ENCODE measurements at regions not wholly inside any gene's neighbourhood (a gene's known extent, or its start where the extent isn't known, plus 50 kb on each side); places are given as distances from the start of the nearest gene placed in this dataset.

- DNase-seq (ENCODE audit: low read depth, low spot score): no peak
Measured at GRCh38 chr16:27717726-27718125, 167.8 kb downstream of the KATNIP start.

GRCh38 chr16:27718201-27719105 lies 168.5 kb downstream of the KATNIP start:
- no peak for DNase-seq (ENCODE audit: low read depth, low spot score)

- DNase-seq (ENCODE audit: low read depth, low spot score): no peak
Measured at GRCh38 chr16:27719106-27719445, 169.1 kb downstream of the KATNIP start.

- no peak for DNase-seq (ENCODE audit: low read depth, low spot score)
Measured at GRCh38 chr16:27720731-27721530, 171.0 kb downstream of the KATNIP start.

GRCh38 chr16:27721531-27722181 lies 171.7 kb downstream of the KATNIP start:
- DNase-seq (ENCODE audit: low read depth, low spot score): no peak

- no peak for DNase-seq (ENCODE audit: low read depth, low spot score)
Measured at GRCh38 chr16:27722207-27722606, 172.3 kb downstream of the KATNIP start.

- no peak for DNase-seq (ENCODE audit: low read depth, low spot score)
Measured at GRCh38 chr16:27722892-27723450, 173.0 kb downstream of the KATNIP start.

GRCh38 chr16:27723711-27724481 lies 174.0 kb downstream of the KATNIP start:
- no peak for DNase-seq (ENCODE audit: low read depth, low spot score)

- DNase-seq (ENCODE audit: low read depth, low spot score): no peak
Measured at GRCh38 chr16:27724482-27725235, 174.7 kb downstream of the KATNIP start.

GRCh38 chr16:27725236-27726000 lies 175.5 kb downstream of the KATNIP start:
- DNase-seq (ENCODE audit: low read depth, low spot score): no peak

GRCh38 chr16:27726621-27727261 lies 176.8 kb downstream of the KATNIP start:
- DNase-seq (ENCODE audit: low read depth, low spot score): no peak

GRCh38 chr16:27727941-27728340 lies 178.0 kb downstream of the KATNIP start:
- no peak for DNase-seq (ENCODE audit: low read depth, low spot score)

GRCh38 chr16:27728691-27729090 lies 178.7 kb downstream of the KATNIP start:
- no peak for DNase-seq (ENCODE audit: low read depth, low spot score)

- DNase-seq (ENCODE audit: low read depth, low spot score): no peak
Measured at GRCh38 chr16:27729516-27730304, 179.8 kb downstream of the KATNIP start.

GRCh38 chr16:27730661-27731210 lies 180.8 kb downstream of the KATNIP start:
- DNase-seq (ENCODE audit: low read depth, low spot score): no peak

GRCh38 chr16:27735031-27735430 lies 185.1 kb downstream of the KATNIP start:
- DNase-seq (ENCODE audit: low read depth, low spot score): no peak

- DNase-seq (ENCODE audit: low read depth, low spot score): no peak
Measured at GRCh38 chr16:27736431-27736830, 186.5 kb downstream of the KATNIP start.

- DNase-seq (ENCODE audit: low read depth, low spot score): no peak
Measured at GRCh38 chr16:27737513-27737912, 187.6 kb downstream of the KATNIP start.

All from iPS DF 19.7 (cell line).